ENCODE measurements at regions not wholly inside any gene's neighbourhood (a gene's known extent, or its start where the extent isn't known, plus 50 kb on each side); places are given as distances from the start of the nearest gene placed in this dataset.

GRCh38 chr2:116456429-116456828 lies 1358.1 kb upstream of the DDX18 start:
- ATAC-seq (no peak), DNase-seq (no peak)
- no peaks in the 10 kb centered on the region for H3K36me3 Mint-ChIP-seq (ENCODE audit: low read depth)
- intact Hi-C loops (cut with micrococcal nuclease): no loop called here
- no peak overlapping the region for H3K27ac Mint-ChIP-seq
- no peaks in the 10 kb centered on the region for H3K27me3 Mint-ChIP-seq
- H3K9me3 Mint-ChIP-seq: peaks cover 18% of the 10 kb centered on the region
- H3K4me1 Mint-ChIP-seq (ENCODE audit: low read depth): no peaks in the 10 kb centered on the region
- no peak overlapping the region for H3K4me3 Mint-ChIP-seq
- ChIA-PET CTCF (no interaction called here), POLR2A (no interaction called here)
- no peak for TF ChIP-seq CTCF (IDR thresholded peaks at IDR 0.05)

GRCh38 chr2:116467243-116467642 lies 1347.2 kb upstream of the DDX18 start:
- POLR2A ChIA-PET: no interaction called here
- ATAC-seq: no peak
- Mint-ChIP-seq H3K27me3 (no peaks in the 10 kb centered on the region), H3K4me3 (no peak overlapping the region), H3K36me3 (ENCODE audit: low read depth) (no peaks in the 10 kb centered on the region), H3K27ac (no peak overlapping the region), H3K4me1 (ENCODE audit: low read depth) (no peaks in the 10 kb centered on the region), H3K9me3 (peaks cover 36% of the 10 kb centered on the region)
- no peak for DNase-seq
- no peak for TF ChIP-seq CTCF (IDR thresholded peaks at IDR 0.05)
- CTCF ChIA-PET: no interaction called here
- intact Hi-C loops (cut with micrococcal nuclease): no loop called here

- H3K4me3 Mint-ChIP-seq: no peak overlapping the region
- no peak overlapping the region for H3K27ac Mint-ChIP-seq
- ATAC-seq (no peak), DNase-seq (no peak)
- intact Hi-C loops (cut with micrococcal nuclease): no loop called here
- CTCF ChIA-PET: no interaction called here
- H3K27me3 Mint-ChIP-seq: no peaks in the 10 kb centered on the region
- POLR2A ChIA-PET: no interaction called here
- H3K4me1 Mint-ChIP-seq (ENCODE audit: low read depth): no peaks in the 10 kb centered on the region
- H3K9me3 Mint-ChIP-seq: peaks cover 11% of the 10 kb centered on the region
- no peak for TF ChIP-seq CTCF (IDR thresholded peaks at IDR 0.05)
- no peaks in the 10 kb centered on the region for H3K36me3 Mint-ChIP-seq (ENCODE audit: low read depth)
These were observed 1337.3 kb upstream of the DDX18 start for GRCh38 chr2:116477229-116477628.

- ATAC-seq: no peak
- H3K36me3 Mint-ChIP-seq (ENCODE audit: low read depth): no peaks in the 10 kb centered on the region
- no peak for TF ChIP-seq CTCF (IDR thresholded peaks at IDR 0.05)
- no peaks in the 10 kb centered on the region for H3K27me3 Mint-ChIP-seq
- no peak for DNase-seq
- H3K9me3 Mint-ChIP-seq: peaks cover 13% of the 10 kb centered on the region
- ChIA-PET CTCF (no interaction called here), POLR2A (no interaction called here)
- intact Hi-C loops (cut with micrococcal nuclease): no loop called here
- H3K27ac Mint-ChIP-seq: no peak overlapping the region
- no peak overlapping the region for H3K4me3 Mint-ChIP-seq
- no peaks in the 10 kb centered on the region for H3K4me1 Mint-ChIP-seq (ENCODE audit: low read depth)
These were observed 1327.2 kb upstream of the DDX18 start for GRCh38 chr2:116487336-116487735.

GRCh38 chr2:116489292-116489691 lies 1325.2 kb upstream of the DDX18 start:
- CTCF ChIA-PET: no interaction called here
- TF ChIP-seq CTCF (IDR thresholded peaks at IDR 0.05): no peak
- no peaks in the 10 kb centered on the region for H3K36me3 Mint-ChIP-seq (ENCODE audit: low read depth)
- no peak for ATAC-seq
- H3K4me1 Mint-ChIP-seq (ENCODE audit: low read depth): no peaks in the 10 kb centered on the region
- H3K9me3 Mint-ChIP-seq: peaks cover 18% of the 10 kb centered on the region
- no peak for DNase-seq
- POLR2A ChIA-PET: no interaction called here
- no peaks in the 10 kb centered on the region for H3K27me3 Mint-ChIP-seq
- intact Hi-C loops (cut with micrococcal nuclease): no loop called here
- no peak overlapping the region for H3K27ac Mint-ChIP-seq
- H3K4me3 Mint-ChIP-seq: no peak overlapping the region
